WTC11 (cell line): ENCODE measurements at regions not wholly inside any gene's neighbourhood (a gene's known extent, or its start where the extent isn't known, plus 50 kb on each side); places are given as distances from the start of the nearest gene placed in this dataset.

Experiments
- ATAC-seq: fragments of 200-7000 bp; cut with Tn5 transposase; 2 replicates; pipeline ENCODE4 v1.10.0; 2021; ENCODE audit warnings: mild to moderate bottlenecking, moderate library complexity
- CTCF ChIA-PET: fragments of 300-600 bp; sonication (Branson Sonifier 250); formaldehyde crosslinking; loops from one replicate; lab custom pipeline; 2021; ENCODE audit warnings: antibody characterized with exemption; lab: Charles Lee
- POLR2A ChIA-PET: fragments of 350-600 bp; sonication (Branson Sonifier 250); formaldehyde crosslinking; loops from one replicate; lab custom pipeline; 2021; ENCODE audit warnings: antibody characterized with exemption; lab: Charles Lee
- DNase-seq: peaks from one replicate; pipeline ENCODE4 v3.0.0; 2021; ENCODE audit warnings: low spot score
- H3K27ac Mint-ChIP-seq: 2 replicates; pipeline ENCODE4 v1.8.0; 2021; ENCODE audit warnings: mixed read lengths
- H3K27me3 Mint-ChIP-seq: 2 replicates; pipeline ENCODE4 v1.8.0; 2021; ENCODE audit warnings: low read depth, mild to moderate bottlenecking, moderate library complexity, mixed read lengths
- H3K36me3 Mint-ChIP-seq: 2 replicates; pipeline ENCODE4 v1.8.0; 2021; ENCODE audit warnings: mixed read lengths
- H3K4me1 Mint-ChIP-seq: 2 replicates; pipeline ENCODE4 v1.8.0; 2022; ENCODE audit warnings: mixed read lengths
- H3K4me3 Mint-ChIP-seq: 2 replicates; pipeline ENCODE4 v1.8.0; 2021; ENCODE audit warnings: mild to moderate bottlenecking, moderate library complexity, mixed read lengths
- H3K9me3 Mint-ChIP-seq: 2 replicates; pipeline ENCODE4 v1.8.0; 2021; ENCODE audit warnings: mixed read lengths
- ATF3 ChIP-seq: sonication (generic); formaldehyde crosslinking; conservative IDR thresholded peaks from 2 replicates; pipeline ENCODE4 v1.8.1; 2022; ENCODE audit warnings: mild to moderate bottlenecking, missing genetic modification reagents
- CREM ChIP-seq: sonication (generic); formaldehyde crosslinking; IDR thresholded peaks from 2 replicates; pipeline ENCODE4 v1.8.1; 2022; ENCODE audit warnings: mild to moderate bottlenecking, missing genetic modification reagents, moderate library complexity
- ELF4 ChIP-seq: sonication (generic); formaldehyde crosslinking; IDR thresholded peaks from 2 replicates; pipeline ENCODE4 v1.8.1; 2022; ENCODE audit warnings: low read depth, mild to moderate bottlenecking, moderate library complexity, missing genetic modification reagents
- FOXK1 ChIP-seq: sonication (generic); formaldehyde crosslinking; IDR thresholded peaks from 2 replicates; pipeline ENCODE4 v1.8.0; 2022; ENCODE audit warnings: mild to moderate bottlenecking, moderate library complexity, missing genetic modification reagents
- GABPB1 ChIP-seq: sonication (generic); formaldehyde crosslinking; IDR thresholded peaks from 2 replicates; pipeline ENCODE4 v1.8.1; 2023; ENCODE audit warnings: mild to moderate bottlenecking, missing genetic modification reagents
- HMGXB4 ChIP-seq: sonication (generic); formaldehyde crosslinking; IDR thresholded peaks from 2 replicates; pipeline ENCODE4 v1.8.1; 2023; ENCODE audit warnings: mild to moderate bottlenecking, moderate library complexity, missing genetic modification reagents
- JAZF1 ChIP-seq: fragments of 250-450 bp; sonication (Bioruptor Pico); IDR thresholded peaks from 2 replicates; pipeline ENCODE4 v1.9.0; 2021; ENCODE audit warnings: moderate library complexity, mild to moderate bottlenecking, inconsistent platforms
- NFE2L1 ChIP-seq: sonication (generic); formaldehyde crosslinking; IDR thresholded peaks from 2 replicates; pipeline ENCODE4 v1.8.1; 2023; ENCODE audit warnings: missing genetic modification reagents
- RELA ChIP-seq: sonication (generic); formaldehyde crosslinking; IDR thresholded peaks from 2 replicates; pipeline ENCODE4 v1.8.1; 2022; ENCODE audit warnings: missing genetic modification reagents, mild to moderate bottlenecking, borderline replicate concordance
- ZNF317 ChIP-seq: sonication (generic); formaldehyde crosslinking; IDR thresholded peaks from 2 replicates; pipeline ENCODE4 v1.8.1; 2023; ENCODE audit warnings: low read depth, mild to moderate bottlenecking, moderate library complexity, missing genetic modification reagents, borderline replicate concordance
- TF ChIP-seq, protein P1 (sequence below): fragments of 250-450 bp; sonication (Bioruptor Pico); IDR thresholded peaks from 2 replicates; pipeline ENCODE4 v1.9.0; 2021; ENCODE audit warnings: mild to moderate bottlenecking
- TF ChIP-seq, protein P2 (sequence below): fragments of 250-450 bp; sonication (Bioruptor Pico); conservative IDR thresholded peaks from 2 replicates; pipeline ENCODE4 v1.9.0; 2021; ENCODE audit warnings: mild to moderate bottlenecking

GRCh38 chr2:42877511-42877910 lies 85.1 kb upstream of the HAAO start:
- no peak for ATAC-seq
- no peaks in the 10 kb centered on the region for H3K36me3 Mint-ChIP-seq
- H3K27ac Mint-ChIP-seq: no peak overlapping the region
- no peaks in the 10 kb centered on the region; the same call in 1 of the 2 replicates for H3K27me3 Mint-ChIP-seq
- H3K4me1 Mint-ChIP-seq: peaks cover 5% of the 10 kb centered on the region; the same call in 1 of the 2 replicates
- ChIA-PET CTCF (no interaction called here), POLR2A (interaction anchor here (0.6 kb wide), 1 partner anchor 25 kb away, joined by 4 read pairs; no protein-coding TSS in a partner anchor)
- no peak for TF ChIP-seq FOXK1 (CRISPR knock-in tag)
- TF ChIP-seq ZNF317 (CRISPR knock-in tag): no peak
- no peak for TF ChIP-seq CREM (CRISPR knock-in tag)
- TF ChIP-seq, protein P1, sequence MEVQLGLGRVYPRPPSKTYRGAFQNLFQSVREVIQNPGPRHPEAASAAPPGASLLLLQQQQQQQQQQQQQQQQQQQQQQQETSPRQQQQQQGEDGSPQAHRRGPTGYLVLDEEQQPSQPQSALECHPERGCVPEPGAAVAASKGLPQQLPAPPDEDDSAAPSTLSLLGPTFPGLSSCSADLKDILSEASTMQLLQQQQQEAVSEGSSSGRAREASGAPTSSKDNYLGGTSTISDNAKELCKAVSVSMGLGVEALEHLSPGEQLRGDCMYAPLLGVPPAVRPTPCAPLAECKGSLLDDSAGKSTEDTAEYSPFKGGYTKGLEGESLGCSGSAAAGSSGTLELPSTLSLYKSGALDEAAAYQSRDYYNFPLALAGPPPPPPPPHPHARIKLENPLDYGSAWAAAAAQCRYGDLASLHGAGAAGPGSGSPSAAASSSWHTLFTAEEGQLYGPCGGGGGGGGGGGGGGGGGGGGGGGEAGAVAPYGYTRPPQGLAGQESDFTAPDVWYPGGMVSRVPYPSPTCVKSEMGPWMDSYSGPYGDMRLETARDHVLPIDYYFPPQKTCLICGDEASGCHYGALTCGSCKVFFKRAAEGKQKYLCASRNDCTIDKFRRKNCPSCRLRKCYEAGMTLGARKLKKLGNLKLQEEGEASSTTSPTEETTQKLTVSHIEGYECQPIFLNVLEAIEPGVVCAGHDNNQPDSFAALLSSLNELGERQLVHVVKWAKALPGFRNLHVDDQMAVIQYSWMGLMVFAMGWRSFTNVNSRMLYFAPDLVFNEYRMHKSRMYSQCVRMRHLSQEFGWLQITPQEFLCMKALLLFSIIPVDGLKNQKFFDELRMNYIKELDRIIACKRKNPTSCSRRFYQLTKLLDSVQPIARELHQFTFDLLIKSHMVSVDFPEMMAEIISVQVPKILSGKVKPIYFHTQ (CRISPR knock-in tag): no peak
- TF ChIP-seq RELA: no peak
- TF ChIP-seq ATF3 (CRISPR knock-in tag): no peak
- DNase-seq: no peak
- H3K9me3 Mint-ChIP-seq: no peaks in the 10 kb centered on the region
- no peak overlapping the region for H3K4me3 Mint-ChIP-seq

- no peaks in the 10 kb centered on the region; the same call in 1 of the 2 replicates for H3K27me3 Mint-ChIP-seq
- no peak overlapping the region for H3K27ac Mint-ChIP-seq
- H3K36me3 Mint-ChIP-seq: no peaks in the 10 kb centered on the region
- H3K4me1 Mint-ChIP-seq: peaks cover 5% of the 10 kb centered on the region; the same call in 1 of the 2 replicates
- TF ChIP-seq NFE2L1: no peak
- no peak for TF ChIP-seq ELF4 (CRISPR knock-in tag)
- TF ChIP-seq GABPB1 (CRISPR knock-in tag): no peak
- TF ChIP-seq JAZF1 (CRISPR knock-in tag): no peak
- H3K4me3 Mint-ChIP-seq: no peak overlapping the region
- ChIA-PET CTCF (interaction anchor here (1.6 kb wide), 1 partner anchor 53 kb away, joined by 4 read pairs; no protein-coding TSS in a partner anchor), POLR2A (no interaction called here)
- H3K9me3 Mint-ChIP-seq: no peaks in the 10 kb centered on the region
- ATAC-seq (no peak), DNase-seq (no peak)
These were observed 84.0 kb upstream of the HAAO start for GRCh38 chr2:42876326-42876751.

DNA sequence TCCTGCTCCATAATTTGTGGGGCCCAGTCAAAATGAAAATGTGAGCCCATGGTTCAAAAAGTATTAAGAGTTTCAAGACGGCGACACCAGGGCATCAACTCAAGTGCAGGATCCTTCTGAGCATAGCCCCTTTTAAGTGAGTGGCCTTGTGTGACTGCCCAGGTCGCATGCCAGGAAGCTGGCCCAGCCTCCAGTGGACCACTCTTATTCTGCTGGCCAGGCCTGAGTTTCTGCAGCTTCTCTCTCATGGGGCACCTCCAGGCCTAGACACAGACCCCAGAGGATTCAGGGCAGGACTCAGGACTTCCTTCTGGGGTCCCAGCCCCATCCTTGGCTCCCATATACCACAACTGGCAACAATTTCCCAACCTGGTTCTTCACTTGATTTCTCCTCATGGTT lies 83.5 kb upstream of the HAAO start:
- CTCF ChIA-PET: interaction anchor here (1.2 to 1.6 kb wide), 2 partner anchors 31 to 53 kb away, joined by 3 to 4 read pairs; no protein-coding TSS in a partner anchor
- no peaks in the 10 kb centered on the region for H3K36me3 Mint-ChIP-seq
- peaks cover 5% of the 10 kb centered on the region; the same call in 1 of the 2 replicates for H3K4me1 Mint-ChIP-seq
- H3K4me3 Mint-ChIP-seq: no peak overlapping the region
- TF ChIP-seq, protein P2, sequence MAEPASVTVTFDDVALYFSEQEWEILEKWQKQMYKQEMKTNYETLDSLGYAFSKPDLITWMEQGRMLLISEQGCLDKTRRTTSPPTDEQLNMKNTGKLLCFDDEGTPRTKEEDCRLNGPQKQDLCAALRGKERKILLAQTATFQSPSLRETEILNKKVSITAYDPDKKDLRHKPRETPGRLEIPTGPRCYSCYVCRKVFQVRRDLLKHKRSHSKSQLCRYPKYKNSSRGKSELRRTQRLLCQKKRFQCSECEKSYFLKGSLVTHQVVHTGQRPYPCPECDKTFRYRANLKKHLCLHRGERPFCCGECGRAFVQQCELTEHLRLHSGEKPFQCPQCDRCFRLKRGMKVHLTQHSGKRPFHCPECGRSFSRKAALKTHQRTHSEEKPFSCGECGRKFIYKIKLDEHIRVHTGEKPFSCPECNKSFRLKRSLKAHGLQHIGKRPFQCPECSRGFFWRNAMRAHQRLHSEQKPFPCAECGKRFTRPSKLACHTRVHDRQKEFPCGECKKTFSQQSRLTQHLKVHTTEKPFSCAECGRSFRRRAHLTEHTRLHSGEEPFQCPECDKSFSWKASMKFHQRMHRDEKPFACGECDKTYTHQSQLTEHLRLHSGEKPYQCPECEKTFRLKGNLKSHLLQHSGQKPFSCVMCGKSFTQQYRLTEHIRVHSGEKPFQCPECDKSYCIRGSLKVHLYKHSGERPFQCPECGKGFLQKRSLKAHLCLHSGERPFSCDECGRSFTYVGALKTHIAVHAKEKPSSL (CRISPR knock-in tag): no peak
- no peak for TF ChIP-seq HMGXB4 (CRISPR knock-in tag)
- H3K9me3 Mint-ChIP-seq: no peaks in the 10 kb centered on the region
- POLR2A ChIA-PET: no interaction called here
- ATAC-seq (no peak), DNase-seq (no peak)
- no peak overlapping the region for H3K27ac Mint-ChIP-seq
- H3K27me3 Mint-ChIP-seq: no peaks in the 10 kb centered on the region; the same call in 1 of the 2 replicates
